ENCODE measurements at regions not wholly inside any gene's neighbourhood (a gene's known extent, or its start where the extent isn't known, plus 50 kb on each side); places are given as distances from the start of the nearest gene placed in this dataset.

- Histone ChIP-seq H3K4me2 (no peak overlapping the region), H3K36me3 (ENCODE audit: low read depth) (no peaks in the 10 kb centered on the region), H3K27ac (no peak overlapping the region), H3K79me2 (ENCODE audit: low read depth) (no peaks in the 10 kb centered on the region), H3K9me3 (ENCODE audit: insufficient read depth, low read depth) (no peaks in the 10 kb centered on the region), H3K9me2 (ENCODE audit: insufficient read depth) (no peaks in the 10 kb centered on the region), H3F3A (ENCODE audit: insufficient read depth, low read depth) (no peaks in the 10 kb centered on the region), H3K4me1 (replicated peaks; ENCODE audit: insufficient read depth) (no peaks in the 10 kb centered on the region), H3K4me3 (no peak overlapping the region), H3K27me3 (ENCODE audit: insufficient read depth, low read depth) (0 out of 2 replicates have a peak, but pooled peaks cover 2% of the 10 kb centered on the region), H2AFZ (no peak overlapping the region), H4K20me1 (ENCODE audit: insufficient read depth) (no peaks in the 10 kb centered on the region)
- ChIA-PET POLR2A (ENCODE audit: unreplicated experiment) (no interaction called here), CTCF (no interaction called here)
- TF ChIP-seq EZH2 (IDR thresholded peaks at IDR 0.05; ENCODE audit: low read depth) (no peak), CTCF (conservative IDR thresholded peaks at IDR 0.05) (no peak)
- no peak for DNase-seq
- no TSS peak for BruUV-seq (replicated peaks)
- intact Hi-C loops (cut with micrococcal nuclease; ENCODE audit: unreplicated experiment): no loop called here
Measured at GRCh38 chrX:137654481-137654880, 88.6 kb downstream of the ZIC3 start.

- no peaks in the 10 kb centered on the region for H3K27me3 ChIP-seq (ENCODE audit: insufficient read depth, low read depth)
- intact Hi-C loops (cut with micrococcal nuclease; ENCODE audit: unreplicated experiment): no loop called here
- no peak overlapping the region for H3K4me3 ChIP-seq
- H3K36me3 ChIP-seq (ENCODE audit: low read depth): no peaks in the 10 kb centered on the region
- H3K9me3 ChIP-seq (ENCODE audit: insufficient read depth, low read depth): no peaks in the 10 kb centered on the region
- no peak for TF ChIP-seq EZH2 (IDR thresholded peaks at IDR 0.05; ENCODE audit: low read depth)
- TF ChIP-seq CTCF (conservative IDR thresholded peaks at IDR 0.05): no peak
- CTCF ChIA-PET: no interaction called here
- H2AFZ ChIP-seq: no peak overlapping the region
- no peaks in the 10 kb centered on the region for H3K4me1 ChIP-seq (replicated peaks; ENCODE audit: insufficient read depth)
- no peaks in the 10 kb centered on the region for H3K9me2 ChIP-seq (ENCODE audit: insufficient read depth)
- no peak for DNase-seq
- BruUV-seq (replicated peaks): no TSS peak
- H3K4me2 ChIP-seq: no peak overlapping the region
- H3K79me2 ChIP-seq (ENCODE audit: low read depth): no peaks in the 10 kb centered on the region
- H4K20me1 ChIP-seq (ENCODE audit: insufficient read depth): no peaks in the 10 kb centered on the region
- POLR2A ChIA-PET (ENCODE audit: unreplicated experiment): no interaction called here
- no peak overlapping the region for H3K27ac ChIP-seq
- H3F3A ChIP-seq (ENCODE audit: insufficient read depth, low read depth): no peaks in the 10 kb centered on the region
Measured at GRCh38 chrX:137667776-137668175, 101.8 kb downstream of the ZIC3 start.

GRCh38 chrX:137684591-137684990 lies 118.7 kb downstream of the ZIC3 start:
- Histone ChIP-seq H3K27me3 (ENCODE audit: insufficient read depth, low read depth) (no peaks in the 10 kb centered on the region), H3K4me2 (no peak overlapping the region), H4K20me1 (ENCODE audit: insufficient read depth) (no peaks in the 10 kb centered on the region), H3K27ac (no peak overlapping the region), H3F3A (ENCODE audit: insufficient read depth, low read depth) (no peaks in the 10 kb centered on the region), H3K36me3 (ENCODE audit: low read depth) (no peaks in the 10 kb centered on the region), H3K9me3 (ENCODE audit: insufficient read depth, low read depth) (no peaks in the 10 kb centered on the region), H2AFZ (no peak overlapping the region), H3K9me2 (ENCODE audit: insufficient read depth) (no peaks in the 10 kb centered on the region), H3K79me2 (ENCODE audit: low read depth) (no peaks in the 10 kb centered on the region), H3K4me1 (replicated peaks; ENCODE audit: insufficient read depth) (no peaks in the 10 kb centered on the region), H3K4me3 (no peak overlapping the region)
- intact Hi-C loops (cut with micrococcal nuclease; ENCODE audit: unreplicated experiment): no loop called here
- CTCF ChIA-PET: no interaction called here
- BruUV-seq (replicated peaks): no TSS peak
- POLR2A ChIA-PET (ENCODE audit: unreplicated experiment): no interaction called here
- no peak for DNase-seq
- TF ChIP-seq CTCF (conservative IDR thresholded peaks at IDR 0.05): no peak

Data from PC-9 (cell line).